Stomach (tissue), 8 donors: ENCODE measurements at regions not wholly inside any gene's neighbourhood (a gene's known extent, or its start where the extent isn't known, plus 50 kb on each side); places are given as distances from the start of the nearest gene placed in this dataset.
A peak's percentile ranks its signal among the peaks of the same experiment; 100 is the strongest.

Source experiments
- DNase-seq, 2 donors: peaks; one replicate each; pipeline versions ENCODE4 v3.0.0 to v3.0.0-alpha.2; 2013 to 2019
- H3K27ac ChIP-seq, 5 donors: fragments of 200-600 bp in 4 of 5; sonication (generic) in 4 of 5; one replicate each; pipeline ENCODE4 v1.5.1; 2013 to 2019; ENCODE audit warnings: mild to moderate bottlenecking in 1 of 5, moderate library complexity in 1 of 5
- H3K27me3 ChIP-seq, 3 donors: fragments of 200-600 bp; sonication (generic); one replicate each; pipeline ENCODE4 v1.5.1; 2017 to 2019; ENCODE audit warnings: mixed run types in 1 of 3
- H3K36me3 ChIP-seq, 4 donors: fragments of 200-600 bp; sonication (generic); 1 replicate in 3 of 4; 2 replicates in 1 of 4; pipeline ENCODE4 v1.5.1; 2016 to 2019
- H3K4me1 ChIP-seq, 4 donors: fragments of 200-600 bp; sonication (generic); one replicate each; pipeline ENCODE4 v1.5.1; 2016 to 2019
- H3K4me3 ChIP-seq, 4 donors: fragments of 200-600 bp; sonication (generic) in 3 of 4; one replicate each; pipeline ENCODE4 v1.5.1; 2016 to 2019; ENCODE audit warnings: mild to moderate bottlenecking in 1 of 4
- H3K9me3 ChIP-seq, 4 donors: fragments of 200-600 bp; sonication (generic); one replicate each; pipeline ENCODE4 v1.5.1; 2016 to 2019
- EP300 ChIP-seq: sonication (generic); formaldehyde crosslinking; IDR thresholded peaks from one replicate; pipeline ENCODE4 v1.6.1; 2017; ENCODE audit warnings: antibody characterized with exemption
- POLR2A ChIP-seq, 4 donors: fragments of 450-650 bp; IDR thresholded peaks; one replicate each; pipeline ENCODE4 v1.6.1; 2016; ENCODE audit warnings: antibody characterized with exemption in 4 of 4, control low read depth in 2 of 4, mild to moderate bottlenecking in 1 of 4, moderate library complexity in 1 of 4
- POLR2AphosphoS5 ChIP-seq, 3 donors: sonication (generic); formaldehyde crosslinking; IDR thresholded peaks; one replicate each; pipeline ENCODE4 v1.6.1; 2016; ENCODE audit warnings: antibody characterized with exemption in 3 of 3
- WGBS, 5 donors: extraction: QIAGEN DNeasy Blood & Tissue Kit in 3 of 5; methylation state at CpG; one replicate each; pipeline versions ENCODE4 v1.1.5 to v1.1.7; 2013 to 2018; 5-methylcytosine and 5-hydroxymethylcytosine counted together
- intact Hi-C: fragments of 100-400 bp; cut with DNase I; formaldehyde crosslinking; loops from one replicate; pipeline ENCODE4 v1.15.1; 2023; ENCODE audit warnings: low total_unique reads
- TF ChIP-seq, protein P1 (sequence below), 7 experiments: fragments of 450-650 bp in 4 of 7; fragments of 200-600 bp in 3 of 7; sonication (generic) in 3 of 7; IDR thresholded peaks; one replicate each; pipeline ENCODE4 v1.5.1; 2016 to 2019; ENCODE audit warnings: antibody characterized with exemption in 7 of 7, control low read depth in 2 of 7, mild to moderate bottlenecking in 1 of 7
- donor health status: healthy with polysubstance abuse.
- donor health status: Bipolar disorder and iron deficiency.
- donor health status: healthy.

DNA sequence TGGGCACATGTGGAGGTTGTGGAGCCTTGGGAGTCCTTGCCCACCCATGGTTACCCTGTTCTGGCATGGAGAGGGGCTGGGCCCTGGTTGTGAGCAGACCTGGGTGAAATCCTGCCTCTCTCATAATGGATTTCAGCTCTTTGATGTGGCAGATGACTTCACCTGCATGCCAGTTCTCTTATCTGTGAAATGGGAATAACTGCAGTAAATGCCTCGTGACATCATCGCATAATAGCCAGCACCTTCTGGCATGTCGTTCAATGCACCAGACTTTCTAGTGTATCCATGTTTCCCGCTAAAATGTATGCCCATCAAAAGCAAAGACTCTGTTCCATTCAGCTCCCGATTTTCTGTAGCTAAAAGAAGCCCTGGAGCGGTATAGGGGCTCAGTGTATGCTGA lies 197.6 kb downstream of the MAF start:
- H3K9me3 ChIP-seq = peaks cover 0 to 10% (median 8%) of the 10 kb centered on the region in 4 donors
- H3K4me3 ChIP-seq = no peak overlapping the region
- TF ChIP-seq EP300 (no peak), POLR2A (IDR thresholded peaks at IDR 0.05) (no peak), POLR2AphosphoS5 (IDR thresholded peaks at IDR 0.05) (no peak)
- TF ChIP-seq, protein P1, sequence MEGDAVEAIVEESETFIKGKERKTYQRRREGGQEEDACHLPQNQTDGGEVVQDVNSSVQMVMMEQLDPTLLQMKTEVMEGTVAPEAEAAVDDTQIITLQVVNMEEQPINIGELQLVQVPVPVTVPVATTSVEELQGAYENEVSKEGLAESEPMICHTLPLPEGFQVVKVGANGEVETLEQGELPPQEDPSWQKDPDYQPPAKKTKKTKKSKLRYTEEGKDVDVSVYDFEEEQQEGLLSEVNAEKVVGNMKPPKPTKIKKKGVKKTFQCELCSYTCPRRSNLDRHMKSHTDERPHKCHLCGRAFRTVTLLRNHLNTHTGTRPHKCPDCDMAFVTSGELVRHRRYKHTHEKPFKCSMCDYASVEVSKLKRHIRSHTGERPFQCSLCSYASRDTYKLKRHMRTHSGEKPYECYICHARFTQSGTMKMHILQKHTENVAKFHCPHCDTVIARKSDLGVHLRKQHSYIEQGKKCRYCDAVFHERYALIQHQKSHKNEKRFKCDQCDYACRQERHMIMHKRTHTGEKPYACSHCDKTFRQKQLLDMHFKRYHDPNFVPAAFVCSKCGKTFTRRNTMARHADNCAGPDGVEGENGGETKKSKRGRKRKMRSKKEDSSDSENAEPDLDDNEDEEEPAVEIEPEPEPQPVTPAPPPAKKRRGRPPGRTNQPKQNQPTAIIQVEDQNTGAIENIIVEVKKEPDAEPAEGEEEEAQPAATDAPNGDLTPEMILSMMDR (IDR thresholded peaks at IDR 0.05) = no peak
- no peak for DNase-seq
- intact Hi-C loops = no loop called here
- 74 to 85% (median 81%) methylated on average over 6 of the region's 6 CpGs for WGBS, 5 donors
- no peaks in the 10 kb centered on the region for H3K27me3 ChIP-seq
- no peaks in the 10 kb centered on the region for H3K36me3 ChIP-seq
- H3K27ac ChIP-seq = peak overlapping the region in 4 of 5 donors; percentile 49 to 72 (median 67)
- peaks cover 0 to 11% (median 3%) of the 10 kb centered on the region in 4 donors for H3K4me1 ChIP-seq

DNA sequence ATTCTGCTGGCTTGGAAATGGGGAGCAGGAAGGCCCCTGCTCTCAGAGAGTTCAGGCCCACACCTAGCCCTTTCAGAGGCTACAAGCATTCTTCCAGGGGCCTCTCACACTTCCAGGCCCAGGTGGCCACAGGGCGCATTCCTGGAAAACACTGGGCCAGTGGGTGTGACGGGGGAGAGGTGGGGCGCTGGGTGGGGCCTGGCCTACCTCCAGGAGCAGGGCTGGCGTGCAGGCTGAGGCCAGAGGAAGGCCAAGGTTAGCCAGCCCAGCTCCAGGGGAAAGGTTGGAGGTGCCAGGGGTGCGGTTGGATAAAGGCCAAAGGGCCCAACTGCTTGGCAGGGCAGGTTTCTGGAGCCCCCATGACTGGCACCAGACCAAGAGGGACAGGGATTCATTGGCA lies 198.2 kb downstream of the MAF start:
- TF ChIP-seq POLR2A (IDR thresholded peaks at IDR 0.05) = no peak
- peak in 2 of 3 donors; percentile 25 to 33 for TF ChIP-seq POLR2AphosphoS5 (IDR thresholded peaks at IDR 0.05)
- TF ChIP-seq EP300 = no peak
- Histone ChIP-seq H3K27ac (peak overlapping the region; percentile 49 to 72 (median 68)), H3K4me1 (peaks cover 0 to 11% (median 3%) of the 10 kb centered on the region in 4 donors), H3K9me3 (peaks cover 0 to 13% (median 8%) of the 10 kb centered on the region in 4 donors), H3K27me3 (no peaks in the 10 kb centered on the region), H3K36me3 (no peaks in the 10 kb centered on the region), H3K4me3 (no peak overlapping the region)
- WGBS, 5 donors = 28 to 75% (median 40%) methylated on average over 4 to 5 of the region's 5 CpGs
- peak; percentile 86 to 87 for DNase-seq
- intact Hi-C loops = no loop called here

DNA sequence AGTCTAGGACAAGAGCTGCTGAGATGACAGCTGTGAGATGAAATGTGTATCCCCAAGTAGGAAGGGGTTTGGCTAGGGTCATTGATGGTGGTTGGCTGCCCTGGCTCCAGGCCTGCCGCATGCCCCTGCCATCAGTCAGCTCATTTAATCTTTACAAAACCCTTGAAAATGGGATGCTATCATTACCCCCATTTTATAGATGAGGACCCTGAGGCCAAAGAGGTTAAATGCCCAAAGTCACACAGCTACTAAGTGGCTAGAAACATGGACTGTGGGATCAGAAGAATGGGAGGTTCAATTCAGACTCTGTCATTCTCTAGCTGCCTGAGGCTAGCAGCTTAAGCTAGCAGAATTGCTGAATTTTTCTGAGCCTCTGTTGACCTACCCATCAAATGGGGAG lies 198.8 kb downstream of the MAF start:
- H3K4me1 ChIP-seq = peaks cover 0 to 11% (median 3%) of the 10 kb centered on the region in 4 donors
- H3K4me3 ChIP-seq = no peak overlapping the region
- intact Hi-C loops = no loop called here
- peak overlapping the region; percentile 32 to 72 (median 66) for H3K27ac ChIP-seq
- H3K27me3 ChIP-seq = no peaks in the 10 kb centered on the region
- DNase-seq = no peak
- H3K9me3 ChIP-seq = peaks cover 0 to 13% (median 8%) of the 10 kb centered on the region in 4 donors
- H3K36me3 ChIP-seq = no peaks in the 10 kb centered on the region
- no peak for TF ChIP-seq POLR2AphosphoS5 (IDR thresholded peaks at IDR 0.05)
- no peak for TF ChIP-seq EP300
- TF ChIP-seq POLR2A (IDR thresholded peaks at IDR 0.05) = no peak
- TF ChIP-seq, protein P1 (IDR thresholded peaks at IDR 0.05) = no peak
- WGBS, 5 donors = 93 to 100% (median 98%) methylated on average over 1 of the region's 1 CpG

DNA sequence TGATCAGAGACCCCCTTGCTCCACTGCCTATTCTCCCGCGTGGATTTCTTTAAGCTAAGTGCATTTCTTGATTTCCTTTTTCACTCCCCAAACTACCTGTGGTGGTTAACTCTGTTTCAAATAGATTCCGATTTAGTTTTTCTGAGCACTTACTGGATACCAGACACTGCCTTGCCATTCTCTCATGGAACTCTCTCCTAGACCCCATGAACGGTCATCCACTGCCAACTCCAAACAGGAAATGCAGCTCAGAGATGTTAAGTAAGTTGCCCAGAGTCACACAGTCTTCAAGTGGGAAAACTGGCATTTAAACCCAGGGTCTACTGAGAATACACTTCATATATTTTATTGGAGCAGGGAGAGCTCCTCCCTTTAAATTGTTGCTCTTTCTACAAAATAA lies 199.4 kb downstream of the MAF start:
- H3K4me1 ChIP-seq = peaks cover 0 to 11% (median 3%) of the 10 kb centered on the region in 4 donors
- H3K4me3 ChIP-seq = no peak overlapping the region
- 73 to 86% (median 81%) methylated on average over 4 of the region's 4 CpGs for WGBS, 5 donors
- peak overlapping the region; percentile 20 to 62 (median 31) for H3K27ac ChIP-seq
- TF ChIP-seq POLR2A (IDR thresholded peaks at IDR 0.05) (no peak), POLR2AphosphoS5 (IDR thresholded peaks at IDR 0.05) (no peak), EP300 (no peak)
- TF ChIP-seq, protein P1 (IDR thresholded peaks at IDR 0.05) = no peak
- no peaks in the 10 kb centered on the region for H3K36me3 ChIP-seq
- no peaks in the 10 kb centered on the region for H3K27me3 ChIP-seq
- DNase-seq = no peak
- peaks cover 0 to 12% (median 6%) of the 10 kb centered on the region in 4 donors for H3K9me3 ChIP-seq
- intact Hi-C loops = no loop called here

DNA sequence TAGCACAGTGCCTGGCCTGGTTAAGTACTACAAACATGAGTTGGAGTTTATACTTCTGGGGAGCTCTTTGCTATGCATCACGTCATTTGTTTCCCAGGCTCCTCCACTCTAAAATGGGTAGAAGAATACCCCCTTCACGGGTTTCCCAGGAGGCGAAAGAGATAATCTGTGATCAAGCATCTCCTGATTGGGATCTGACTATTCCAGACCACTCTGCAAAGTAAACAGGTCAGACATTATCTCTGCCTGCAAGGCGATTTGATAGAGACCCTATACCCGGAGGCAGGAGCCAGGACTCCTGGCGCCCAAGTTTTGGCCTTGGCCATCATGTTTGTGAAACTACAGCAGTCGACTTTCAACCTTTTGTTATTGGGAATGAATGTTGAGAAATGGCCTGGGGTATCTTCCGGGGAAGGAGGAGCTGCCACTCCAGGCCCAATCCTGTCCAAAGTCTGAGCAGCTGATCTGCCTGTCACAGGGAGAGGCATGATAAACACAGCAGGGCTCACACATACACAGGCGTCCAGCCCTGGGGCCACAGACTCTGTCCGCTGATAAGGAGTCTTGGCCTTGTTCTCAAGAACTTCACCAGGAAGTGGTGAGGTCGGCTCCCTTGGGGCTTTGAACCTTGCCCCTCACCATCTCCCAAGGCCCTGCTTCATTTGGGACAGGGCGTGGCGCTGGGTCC lies 199.9 kb downstream of the MAF start:
- Histone ChIP-seq H3K4me1 (peaks cover 0 to 11% (median 3%) of the 10 kb centered on the region in 4 donors), H3K27me3 (no peaks in the 10 kb centered on the region), H3K9me3 (peaks cover 0 to 7% (median under 1%) of the 10 kb centered on the region in 4 donors), H3K27ac (peak overlapping the region; percentile 20 to 62 (median 31)), H3K36me3 (no peaks in the 10 kb centered on the region), H3K4me3 (no peak overlapping the region)
- TF ChIP-seq, protein P1 (IDR thresholded peaks at IDR 0.05) = no peak
- TF ChIP-seq EP300 (no peak), POLR2AphosphoS5 (IDR thresholded peaks at IDR 0.05) (peak in 2 of 3 donors; percentile 68 to 77), POLR2A (IDR thresholded peaks at IDR 0.05) (no peak)
- peak; percentile 70 to 72 for DNase-seq
- intact Hi-C loops = no loop called here
- WGBS, 5 donors = 47 to 65% (median 57%) methylated on average over 13 of the region's 13 CpGs
